Lower leg skin (tissue), 3 donors: ENCODE measurements at regions not wholly inside any gene's neighbourhood (a gene's known extent, or its start where the extent isn't known, plus 50 kb on each side); places are given as distances from the start of the nearest gene placed in this dataset.

Experiments
- POLR2A ChIP-seq, 2 donors: fragments of 450-650 bp; IDR thresholded peaks; one replicate each; pipeline ENCODE4 v1.6.1; 2016 to 2017; ENCODE audit warnings: antibody characterized with exemption in 2 of 2, mild to moderate bottlenecking in 1 of 2, moderate library complexity in 1 of 2
- TF ChIP-seq, protein P1 (sequence below), 3 donors: fragments of 450-650 bp; IDR thresholded peaks; one replicate each; pipeline ENCODE4 v1.5.1; 2016; ENCODE audit warnings: antibody characterized with exemption in 3 of 3, mild to moderate bottlenecking in 3 of 3, moderate library complexity in 2 of 3

DNA sequence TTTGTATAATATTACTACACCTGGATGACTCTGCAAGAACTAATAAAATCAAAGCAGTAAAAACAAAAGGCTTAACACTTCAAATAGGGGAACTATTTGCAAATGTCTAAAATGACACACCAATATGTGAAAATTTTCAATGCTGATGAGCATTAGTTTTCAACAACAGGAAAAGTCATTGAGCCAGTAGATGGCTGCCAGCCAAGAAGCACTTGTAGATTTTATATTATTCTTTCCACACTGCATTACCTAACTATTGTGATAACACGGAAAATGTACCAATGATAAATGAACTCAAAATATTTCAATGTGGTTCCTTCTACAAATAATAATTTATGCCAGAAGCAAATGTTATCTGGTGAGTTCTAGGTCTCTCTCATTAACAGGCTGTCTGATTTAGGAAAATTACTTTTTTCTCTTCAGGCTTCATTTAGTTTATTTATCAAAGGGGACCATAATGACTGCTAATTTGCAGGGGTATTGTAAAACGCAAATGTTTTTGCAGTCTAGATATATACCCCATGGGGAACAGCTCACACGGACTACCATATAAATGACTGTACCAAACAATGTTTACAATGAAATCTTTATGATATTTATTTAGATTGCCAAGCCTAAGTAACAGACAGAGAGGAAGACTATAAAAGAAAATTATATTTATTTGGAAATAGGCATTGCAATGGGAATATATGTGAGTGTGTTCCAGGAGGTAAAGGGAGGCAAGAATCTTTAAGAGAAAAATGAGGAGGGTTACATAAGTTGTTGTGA is 407.8 kb downstream of the LIG4 start:
- TF ChIP-seq, protein P1, sequence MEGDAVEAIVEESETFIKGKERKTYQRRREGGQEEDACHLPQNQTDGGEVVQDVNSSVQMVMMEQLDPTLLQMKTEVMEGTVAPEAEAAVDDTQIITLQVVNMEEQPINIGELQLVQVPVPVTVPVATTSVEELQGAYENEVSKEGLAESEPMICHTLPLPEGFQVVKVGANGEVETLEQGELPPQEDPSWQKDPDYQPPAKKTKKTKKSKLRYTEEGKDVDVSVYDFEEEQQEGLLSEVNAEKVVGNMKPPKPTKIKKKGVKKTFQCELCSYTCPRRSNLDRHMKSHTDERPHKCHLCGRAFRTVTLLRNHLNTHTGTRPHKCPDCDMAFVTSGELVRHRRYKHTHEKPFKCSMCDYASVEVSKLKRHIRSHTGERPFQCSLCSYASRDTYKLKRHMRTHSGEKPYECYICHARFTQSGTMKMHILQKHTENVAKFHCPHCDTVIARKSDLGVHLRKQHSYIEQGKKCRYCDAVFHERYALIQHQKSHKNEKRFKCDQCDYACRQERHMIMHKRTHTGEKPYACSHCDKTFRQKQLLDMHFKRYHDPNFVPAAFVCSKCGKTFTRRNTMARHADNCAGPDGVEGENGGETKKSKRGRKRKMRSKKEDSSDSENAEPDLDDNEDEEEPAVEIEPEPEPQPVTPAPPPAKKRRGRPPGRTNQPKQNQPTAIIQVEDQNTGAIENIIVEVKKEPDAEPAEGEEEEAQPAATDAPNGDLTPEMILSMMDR (IDR thresholded peaks at IDR 0.05), result no peak
- TF ChIP-seq POLR2A (IDR thresholded peaks at IDR 0.05), result no peak
